Glutamatergic neuron (in vitro differentiated cells): ENCODE measurements at regions not wholly inside any gene's neighbourhood (a gene's known extent, or its start where the extent isn't known, plus 50 kb on each side); places are given as distances from the start of the nearest gene placed in this dataset.

Experiments used
- DNase-seq: peaks from one replicate; pipeline ENCODE4 v3.0.0; 2022
- H3K27ac Mint-ChIP-seq: one replicate; pipeline ENCODE4 v1.8.0; 2020; ENCODE audit warnings: mild to moderate bottlenecking, mixed read lengths, inconsistent platforms; ENCODE audit not compliant: unreplicated experiment
- H3K27me3 Mint-ChIP-seq: one replicate; pipeline ENCODE4 v1.8.0; 2020; ENCODE audit warnings: mild to moderate bottlenecking, moderate library complexity, mixed read lengths, inconsistent platforms; ENCODE audit not compliant: unreplicated experiment
- H3K36me3 Mint-ChIP-seq: one replicate; pipeline ENCODE4 v1.8.0; 2020; ENCODE audit warnings: mild to moderate bottlenecking, mixed read lengths, inconsistent platforms; ENCODE audit not compliant: unreplicated experiment
- H3K4me1 Mint-ChIP-seq: one replicate; pipeline ENCODE4 v1.8.0; 2020; ENCODE audit warnings: mild to moderate bottlenecking, low read depth, mixed read lengths, inconsistent platforms; ENCODE audit not compliant: unreplicated experiment
- H3K4me3 Mint-ChIP-seq: one replicate; pipeline ENCODE4 v1.8.0; 2020; ENCODE audit warnings: mild to moderate bottlenecking, mixed read lengths, inconsistent platforms; ENCODE audit not compliant: unreplicated experiment
- H3K9me3 Mint-ChIP-seq: one replicate; pipeline ENCODE4 v1.8.0; 2020; ENCODE audit warnings: mild to moderate bottlenecking, moderate library complexity, mixed read lengths, inconsistent platforms; ENCODE audit not compliant: unreplicated experiment
- TF ChIP-seq, protein P1 (sequence below): fragments of 200-600 bp; sonication (generic); IDR thresholded peaks from one replicate; pipeline ENCODE4 v1.5.0; 2021; ENCODE audit not compliant: partially characterized antibody, unreplicated experiment

DNA sequence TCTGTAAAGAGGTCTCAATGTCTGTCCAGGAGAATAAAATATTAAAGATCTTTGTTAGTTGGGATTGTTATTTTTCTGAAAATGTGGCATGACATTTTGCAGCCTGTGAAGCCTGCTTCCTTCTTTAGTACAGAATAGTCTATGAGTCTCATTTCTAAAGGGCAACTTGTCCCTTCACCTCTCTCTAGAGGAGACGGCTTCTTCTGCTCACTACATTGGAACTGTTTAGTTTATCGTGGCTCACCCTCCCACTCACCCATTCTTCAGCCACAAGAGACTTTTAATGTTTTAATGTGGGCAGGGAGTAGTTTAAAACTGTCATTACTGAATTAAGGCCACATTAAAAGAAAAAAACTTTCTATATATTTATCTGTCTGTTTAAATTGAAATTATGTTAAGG is 161.0 kb downstream of the BARD1 start:
- no peaks in the 10 kb centered on the region for H3K9me3 Mint-ChIP-seq
- H3K4me1 Mint-ChIP-seq = peaks cover 5% of the 10 kb centered on the region
- no peaks in the 10 kb centered on the region for H3K36me3 Mint-ChIP-seq
- no peaks in the 10 kb centered on the region for H3K27me3 Mint-ChIP-seq
- H3K27ac Mint-ChIP-seq = no peak overlapping the region
- TF ChIP-seq, protein P1, sequence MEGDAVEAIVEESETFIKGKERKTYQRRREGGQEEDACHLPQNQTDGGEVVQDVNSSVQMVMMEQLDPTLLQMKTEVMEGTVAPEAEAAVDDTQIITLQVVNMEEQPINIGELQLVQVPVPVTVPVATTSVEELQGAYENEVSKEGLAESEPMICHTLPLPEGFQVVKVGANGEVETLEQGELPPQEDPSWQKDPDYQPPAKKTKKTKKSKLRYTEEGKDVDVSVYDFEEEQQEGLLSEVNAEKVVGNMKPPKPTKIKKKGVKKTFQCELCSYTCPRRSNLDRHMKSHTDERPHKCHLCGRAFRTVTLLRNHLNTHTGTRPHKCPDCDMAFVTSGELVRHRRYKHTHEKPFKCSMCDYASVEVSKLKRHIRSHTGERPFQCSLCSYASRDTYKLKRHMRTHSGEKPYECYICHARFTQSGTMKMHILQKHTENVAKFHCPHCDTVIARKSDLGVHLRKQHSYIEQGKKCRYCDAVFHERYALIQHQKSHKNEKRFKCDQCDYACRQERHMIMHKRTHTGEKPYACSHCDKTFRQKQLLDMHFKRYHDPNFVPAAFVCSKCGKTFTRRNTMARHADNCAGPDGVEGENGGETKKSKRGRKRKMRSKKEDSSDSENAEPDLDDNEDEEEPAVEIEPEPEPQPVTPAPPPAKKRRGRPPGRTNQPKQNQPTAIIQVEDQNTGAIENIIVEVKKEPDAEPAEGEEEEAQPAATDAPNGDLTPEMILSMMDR = no peak
- no peak for DNase-seq
- no peak overlapping the region for H3K4me3 Mint-ChIP-seq

DNA sequence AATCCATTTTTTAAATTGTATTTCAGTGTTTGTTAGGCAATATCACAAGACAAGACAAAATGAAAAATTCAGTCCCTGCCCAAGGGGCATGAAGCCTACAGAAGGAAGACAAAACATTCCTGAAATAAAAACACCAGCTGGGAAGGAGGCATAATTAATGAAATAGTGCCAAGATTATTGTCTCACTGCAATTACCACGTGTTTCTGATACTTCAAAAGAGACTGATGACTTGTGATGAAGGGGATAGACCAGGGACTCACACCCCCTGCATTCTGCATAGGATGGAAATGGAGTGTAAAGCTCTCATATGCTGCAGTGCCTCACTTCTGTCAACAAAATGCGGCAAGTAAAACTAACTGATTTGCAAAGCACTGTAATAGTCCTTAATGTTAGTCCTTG is 178.1 kb downstream of the BARD1 start:
- peaks cover 1% of the 10 kb centered on the region for H3K9me3 Mint-ChIP-seq
- no peak overlapping the region for H3K4me3 Mint-ChIP-seq
- H3K36me3 Mint-ChIP-seq = no peaks in the 10 kb centered on the region
- DNase-seq = no peak
- H3K27me3 Mint-ChIP-seq = peaks cover 2% of the 10 kb centered on the region
- no peak overlapping the region for H3K27ac Mint-ChIP-seq
- peaks cover 2% of the 10 kb centered on the region for H3K4me1 Mint-ChIP-seq
- TF ChIP-seq, protein P1 = no peak

DNA sequence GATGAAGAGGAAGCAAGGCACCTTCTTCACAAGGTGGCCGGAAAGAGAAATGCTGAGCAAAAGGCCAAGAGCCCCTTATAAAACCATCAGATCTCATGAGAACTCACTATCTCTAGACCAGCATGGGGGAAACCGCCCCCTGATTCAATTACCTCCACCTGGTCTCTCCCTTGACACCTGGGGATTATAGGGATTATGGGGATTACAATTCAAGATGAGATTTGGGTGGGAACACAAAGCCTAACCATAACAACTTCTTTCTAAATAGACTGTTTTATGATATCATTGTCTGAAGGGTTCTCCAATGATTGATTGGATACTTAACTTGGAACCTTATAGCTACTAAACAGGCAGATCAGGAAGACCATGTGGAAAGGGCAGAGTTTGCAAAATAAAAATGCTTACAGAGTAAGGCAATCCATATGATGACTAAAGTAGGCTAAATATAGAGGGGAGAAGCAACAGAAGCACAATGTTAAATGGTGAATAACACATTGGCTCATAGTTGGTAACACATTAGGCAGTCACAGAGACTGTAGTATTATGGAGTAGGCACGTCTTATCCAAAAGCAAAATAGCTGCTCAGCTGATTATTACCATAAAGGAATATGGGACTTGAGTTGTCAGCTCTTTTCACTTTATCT is 179.0 kb downstream of the BARD1 start:
- no peak overlapping the region for H3K4me3 Mint-ChIP-seq
- no peak for DNase-seq
- H3K27me3 Mint-ChIP-seq = peaks cover 2% of the 10 kb centered on the region
- peaks cover 1% of the 10 kb centered on the region for H3K9me3 Mint-ChIP-seq
- no peak overlapping the region for H3K27ac Mint-ChIP-seq
- TF ChIP-seq, protein P1 = no peak
- no peaks in the 10 kb centered on the region for H3K36me3 Mint-ChIP-seq
- peaks cover 2% of the 10 kb centered on the region for H3K4me1 Mint-ChIP-seq

DNA sequence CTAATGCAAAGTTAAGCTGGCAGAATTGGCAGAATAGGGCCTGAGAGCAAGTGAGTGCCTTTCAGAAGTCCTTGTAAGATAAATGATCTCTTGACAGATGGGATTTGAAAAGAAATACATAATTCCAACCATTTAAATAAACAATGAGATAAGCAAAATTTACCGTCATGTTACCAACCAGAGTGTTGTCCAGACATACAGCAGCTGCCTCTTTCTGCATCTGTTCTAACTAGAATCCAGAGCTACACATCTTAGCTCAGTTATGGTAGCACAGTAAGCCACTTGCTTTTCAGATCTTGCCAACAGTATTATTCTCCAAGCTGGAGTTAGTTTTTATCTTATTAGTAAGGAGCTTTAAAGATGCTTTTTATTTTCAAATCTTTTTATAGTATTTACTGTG is 179.6 kb downstream of the BARD1 start:
- Mint-ChIP-seq H3K36me3 (no peaks in the 10 kb centered on the region), H3K4me1 (peaks cover 2% of the 10 kb centered on the region), H3K4me3 (no peak overlapping the region), H3K9me3 (no peaks in the 10 kb centered on the region), H3K27ac (no peak overlapping the region), H3K27me3 (peaks cover 2% of the 10 kb centered on the region)
- DNase-seq = no peak
- TF ChIP-seq, protein P1 = no peak
